ENCODE measurements at regions not wholly inside any gene's neighbourhood (a gene's known extent, or its start where the extent isn't known, plus 50 kb on each side); places are given as distances from the start of the nearest gene placed in this dataset.

DNA sequence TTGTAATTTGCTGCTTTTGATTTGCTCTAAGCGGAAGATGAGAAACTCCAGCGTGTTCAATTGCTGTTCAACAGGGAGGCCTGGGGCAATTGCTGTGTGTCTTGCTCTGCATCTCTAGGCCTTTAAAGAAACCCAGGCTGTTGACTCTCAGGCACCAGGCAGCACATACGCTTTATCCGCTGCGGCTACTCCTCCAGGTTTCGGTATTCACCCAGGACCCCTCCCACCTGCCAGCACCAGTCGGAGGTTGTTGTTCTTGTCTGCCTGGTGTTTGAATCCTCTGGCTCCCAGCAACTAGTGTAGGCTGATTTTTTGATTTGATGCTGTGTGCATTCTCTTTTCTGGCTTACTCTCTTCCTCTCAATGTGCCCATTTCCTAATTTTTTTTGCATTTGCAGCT is 383.1 kb downstream of the TSN start:
- DNase-seq (ENCODE audit: low read depth in 1 of 2, low spot score in 2 of 2), result no peak
- no peak for TF ChIP-seq RXRA (IDR thresholded peaks at IDR 0.05; ENCODE audit: insufficient read depth, low read depth, low read length)
- TF ChIP-seq KDM5A (IDR thresholded peaks at IDR 0.05; ENCODE audit: low read length), result no peak
- TF ChIP-seq HDAC6 (IDR thresholded peaks at IDR 0.05; ENCODE audit: low read depth, low read length), result no peak
- TF ChIP-seq, protein P1, sequence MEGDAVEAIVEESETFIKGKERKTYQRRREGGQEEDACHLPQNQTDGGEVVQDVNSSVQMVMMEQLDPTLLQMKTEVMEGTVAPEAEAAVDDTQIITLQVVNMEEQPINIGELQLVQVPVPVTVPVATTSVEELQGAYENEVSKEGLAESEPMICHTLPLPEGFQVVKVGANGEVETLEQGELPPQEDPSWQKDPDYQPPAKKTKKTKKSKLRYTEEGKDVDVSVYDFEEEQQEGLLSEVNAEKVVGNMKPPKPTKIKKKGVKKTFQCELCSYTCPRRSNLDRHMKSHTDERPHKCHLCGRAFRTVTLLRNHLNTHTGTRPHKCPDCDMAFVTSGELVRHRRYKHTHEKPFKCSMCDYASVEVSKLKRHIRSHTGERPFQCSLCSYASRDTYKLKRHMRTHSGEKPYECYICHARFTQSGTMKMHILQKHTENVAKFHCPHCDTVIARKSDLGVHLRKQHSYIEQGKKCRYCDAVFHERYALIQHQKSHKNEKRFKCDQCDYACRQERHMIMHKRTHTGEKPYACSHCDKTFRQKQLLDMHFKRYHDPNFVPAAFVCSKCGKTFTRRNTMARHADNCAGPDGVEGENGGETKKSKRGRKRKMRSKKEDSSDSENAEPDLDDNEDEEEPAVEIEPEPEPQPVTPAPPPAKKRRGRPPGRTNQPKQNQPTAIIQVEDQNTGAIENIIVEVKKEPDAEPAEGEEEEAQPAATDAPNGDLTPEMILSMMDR (IDR thresholded peaks at IDR 0.05; ENCODE audit: control extremely low read depth in 1 of 3, insufficient read depth in 1 of 3, low read depth in 1 of 3, low read length in 3 of 3), result no peak
- no peak for TF ChIP-seq NRF1 (IDR thresholded peaks at IDR 0.05; ENCODE audit: low read depth, low read length)
- TF ChIP-seq JUN (IDR thresholded peaks at IDR 0.05; ENCODE audit: low read depth, low read length), result no peak
- no peak for TF ChIP-seq CEBPB (IDR thresholded peaks at IDR 0.05; ENCODE audit: low read depth, low read length)
- TF ChIP-seq CHD1 (IDR thresholded peaks at IDR 0.05; ENCODE audit: low read depth, low read length), result no peak
- TF ChIP-seq EP300 (IDR thresholded peaks at IDR 0.05; ENCODE audit: borderline replicate concordance in 1 of 2, low read depth in 2 of 2, low read length in 2 of 2), result no peak
- no peak for TF ChIP-seq POLR2A (IDR thresholded peaks at IDR 0.05; ENCODE audit: control extremely low read depth in 1 of 2, low read depth in 2 of 2, low read length in 2 of 2)
- no peak for TF ChIP-seq BRCA1 (IDR thresholded peaks at IDR 0.05; ENCODE audit: low read depth, low read length)
- no peak for TF ChIP-seq SP4 (IDR thresholded peaks at IDR 0.05; ENCODE audit: low read length)
- TF ChIP-seq, protein P2, sequence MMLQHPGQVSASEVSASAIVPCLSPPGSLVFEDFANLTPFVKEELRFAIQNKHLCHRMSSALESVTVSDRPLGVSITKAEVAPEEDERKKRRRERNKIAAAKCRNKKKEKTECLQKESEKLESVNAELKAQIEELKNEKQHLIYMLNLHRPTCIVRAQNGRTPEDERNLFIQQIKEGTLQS (IDR thresholded peaks at IDR 0.05; ENCODE audit: insufficient read depth, low read depth, low read length), result no peak

More for the DNA sequence above, 383.1 kb downstream of the TSN start:
- Histone ChIP-seq H3K4me2 (ENCODE audit: insufficient read depth in 1 of 2, low read depth in 2 of 2, low read length in 2 of 2) (no peak overlapping the region), H3K79me2 (ENCODE audit: control insufficient read depth in 1 of 2, insufficient read depth in 2 of 2, low read length in 2 of 2) (no peaks in the 10 kb centered on the region), H3K9me3 (ENCODE audit: insufficient read depth in 2 of 2, low read depth in 1 of 2, low read length in 1 of 2) (no peaks in the 10 kb centered on the region), H2BK20ac (ENCODE audit: low read length) (no peak overlapping the region), H2BK120ac (replicated peaks; ENCODE audit: low read depth, low read length) (no peak overlapping the region), H4K91ac (replicated peaks; ENCODE audit: insufficient read length, low read length) (no peak overlapping the region), H2AK5ac (ENCODE audit: low read depth, low read length) (no peak overlapping the region), H4K5ac (ENCODE audit: insufficient read length, low read depth, low read length) (no peak overlapping the region), H3K14ac (ENCODE audit: insufficient read length) (no peak overlapping the region), H4K20me1 (replicated peaks in 1 of 2; ENCODE audit: control insufficient read depth in 1 of 2, insufficient read depth in 2 of 2, low read length in 2 of 2) (no peaks in the 10 kb centered on the region), H3K23ac (ENCODE audit: insufficient read length) (no peak overlapping the region), H3K18ac (ENCODE audit: extremely low read depth, low read length) (no peak overlapping the region), H2BK12ac (ENCODE audit: low read depth, low read length) (no peak overlapping the region), H3K4me1 (replicated peaks in 1 of 4; ENCODE audit: control insufficient read depth in 3 of 4, insufficient read depth in 4 of 4, low read length in 3 of 4) (peaks cover 0 to 2% (median 0%) of the 10 kb centered on the region in 4 experiments; a peak in 1 of 7 replicates), H3K9ac (replicated peaks in 1 of 4; ENCODE audit: extremely low read depth in 1 of 4, low read depth in 3 of 4, low read length in 3 of 4) (no peak overlapping the region), H2BK5ac (ENCODE audit: low read depth, low read length) (no peak overlapping the region), H3K36me3 (ENCODE audit: control insufficient read depth in 2 of 4, insufficient read depth in 4 of 4, low read length in 3 of 4) (no peaks in the 10 kb centered on the region), H3K79me1 (ENCODE audit: low read depth, low read length) (no peaks in the 10 kb centered on the region), H3K27ac (ENCODE audit: low read depth, low read length) (no peak overlapping the region), H2AFZ (ENCODE audit: low read length) (peak overlapping the region; percentile 88; the same call in 1 of the 2 replicates), H3K27me3 (replicated peaks in 1 of 4; ENCODE audit: control insufficient read depth in 3 of 4, extremely low read depth in 1 of 4, insufficient read depth in 3 of 4, low read length in 3 of 4) (no peaks in the 10 kb centered on the region), H3K4me3 (ENCODE audit: extremely low read depth in 1 of 4, insufficient read depth in 2 of 4, low read depth in 3 of 4, low read length in 4 of 4) (no peak overlapping the region), H2BK15ac (ENCODE audit: low read length) (no peak overlapping the region), H3K23me2 (ENCODE audit: low read depth, low read length) (no peaks in the 10 kb centered on the region), H4K8ac (ENCODE audit: extremely low read depth, insufficient read depth, low read length) (no peak overlapping the region), H3K4ac (replicated peaks; ENCODE audit: insufficient read length, low read depth, low read length) (no peak overlapping the region), H3K56ac (replicated peaks; ENCODE audit: insufficient read length, low read depth, low read length) (no peak overlapping the region)
- POLR2A ChIA-PET (ENCODE audit: partially characterized antibody), result no interaction called here
- CTCF ChIA-PET (ENCODE audit: partially characterized antibody), result interaction anchor here (1.4 kb wide), 1 partner anchor 10 kb away, joined by 3 read pairs; no protein-coding TSS in a partner anchor
- 76% methylated on average over 7 of the region's 7 CpGs; no CpG with 5 or more reads in 1 of the 2 experiments for WGBS, 2 experiments (ENCODE audit: extremely low coverage in 1 of 2, insufficient coverage in 1 of 2, insufficient read length in 1 of 2, insufficient replicate concordance in 2 of 2, low coverage in 1 of 2, low lambda C conversion rate in 2 of 2, missing lambda C conversion rate in 1 of 2)
- no peak for FAIRE-seq
